GM23338 (cell line): ENCODE measurements at regions not wholly inside any gene's neighbourhood (a gene's known extent, or its start where the extent isn't known, plus 50 kb on each side); places are given as distances from the start of the nearest gene placed in this dataset.

Source experiments
- CREB1 ChIP-seq: fragments of 250-450 bp; sonication (Bioruptor Pico); IDR thresholded peaks from 2 replicates; pipeline ENCODE4 v1.5.0; 2020; ENCODE audit warnings: low read depth, mild to moderate bottlenecking, moderate library complexity
- CTCF ChIP-seq, 2 experiments: fragments of 200-600 bp in 1 of 2; sonication (generic) in 1 of 2; conservative IDR thresholded peaks; 2 replicates each; pipeline versions ENCODE4 v1.5.1 to v1.6.1; 2016 to 2017; ENCODE audit warnings: antibody characterized with exemption in 2 of 2, low read depth in 2 of 2, mild to moderate bottlenecking in 2 of 2, moderate library complexity in 1 of 2
- EZH2 ChIP-seq: fragments of 200-600 bp; sonication (generic); IDR thresholded peaks from one replicate; pipeline ENCODE4 v1.8.0; 2017; ENCODE audit warnings: antibody characterized with exemption, mild to moderate bottlenecking, low read depth; ENCODE audit not compliant: unreplicated experiment
- POLR2AphosphoS5 ChIP-seq: IDR thresholded peaks from 2 replicates; pipeline ENCODE4 v1.6.1; 2016; ENCODE audit warnings: antibody characterized with exemption, low read depth
- REST ChIP-seq: IDR thresholded peaks from one replicate; pipeline ENCODE4 v1.6.1; 2018; ENCODE audit warnings: antibody characterized with exemption; ENCODE audit not compliant: unreplicated experiment
- ZNF114 ChIP-seq: fragments of 250-450 bp; sonication (Bioruptor Pico); IDR thresholded peaks from 2 replicates; pipeline ENCODE4 v1.5.0; 2020; ENCODE audit warnings: mild to moderate bottlenecking, moderate library complexity

DNA sequence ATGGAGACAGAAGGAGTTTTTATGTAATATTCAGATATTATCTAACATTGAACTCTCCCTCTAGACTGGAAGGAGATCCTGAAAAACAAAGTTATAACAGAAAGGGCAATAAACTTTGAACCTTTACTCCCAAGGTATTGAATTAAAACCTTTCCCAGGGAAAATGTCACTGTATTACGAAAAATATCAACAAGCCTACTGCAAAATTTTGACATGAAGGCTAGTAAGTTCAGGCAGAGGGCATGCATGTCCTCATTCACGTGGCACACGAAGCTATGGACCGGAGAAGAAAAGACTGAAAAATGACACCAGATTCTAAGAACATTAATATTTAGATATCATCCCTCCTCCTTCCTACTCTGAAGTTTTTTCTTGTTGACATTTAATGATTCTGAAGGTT, 638.8 kb downstream of the LRRC70 start:
- TF ChIP-seq EZH2 (no peak), POLR2AphosphoS5 (no peak), CTCF (conservative IDR thresholded peaks at IDR 0.05; ENCODE audit: low read depth in 2 of 2) (no peak), REST (no peak), ZNF114 (CRISPR knock-in tag) (no peak), CREB1 (no peak)
